ENCODE measurements at regions not wholly inside any gene's neighbourhood (a gene's known extent, or its start where the extent isn't known, plus 50 kb on each side); places are given as distances from the start of the nearest gene placed in this dataset.

DNA sequence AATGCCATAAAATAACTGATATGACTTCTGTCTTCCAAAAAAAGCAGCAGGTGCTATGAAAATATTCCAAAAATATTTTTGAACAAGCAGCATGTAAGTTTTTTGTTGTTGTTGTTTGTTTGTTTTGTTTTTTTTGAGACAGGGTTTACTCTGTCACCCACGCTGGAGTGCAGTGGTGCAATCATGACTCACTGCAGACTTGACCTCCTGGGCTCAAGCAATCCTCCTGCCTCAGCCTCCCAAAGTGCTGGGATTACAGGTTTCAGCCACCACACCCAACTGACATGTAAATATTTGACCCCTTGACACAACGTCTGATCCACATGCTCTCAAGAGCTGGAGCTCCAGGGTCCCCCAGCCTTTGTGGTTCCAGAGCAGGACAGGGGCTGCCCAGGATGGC lies 98.4 kb downstream of the LITAF start:
- TF ChIP-seq POLR2AphosphoS5 (IDR thresholded peaks at IDR 0.05; ENCODE audit: low read depth, low read length) (no peak), SIN3A (IDR thresholded peaks at IDR 0.05; ENCODE audit: borderline replicate concordance, insufficient read depth, low read length) (no peak), TAF1 (IDR thresholded peaks at IDR 0.05; ENCODE audit: borderline replicate concordance, insufficient read depth, low read length) (no peak)

Data from PFSK-1 (cell line).